DOHH2 (cell line): ENCODE measurements at regions not wholly inside any gene's neighbourhood (a gene's known extent, or its start where the extent isn't known, plus 50 kb on each side); places are given as distances from the start of the nearest gene placed in this dataset.

Experiments
- EZH2phosphoT487 ChIP-seq: fragments of 200-600 bp; sonication (generic); IDR thresholded peaks from 2 replicates; pipeline ENCODE4 v1.6.1; 2017; ENCODE audit warnings: borderline replicate concordance, mild to moderate bottlenecking, antibody characterized with exemption, low read length, moderate library complexity, mixed read lengths
- TF ChIP-seq, protein P1 (sequence below): fragments of 200-600 bp; sonication (generic); IDR thresholded peaks from one replicate; pipeline ENCODE4 v1.5.1; 2014; ENCODE audit warnings: antibody characterized with exemption, mild to moderate bottlenecking, low read depth, low read length; ENCODE audit not compliant: poor library complexity, severe bottlenecking

- TF ChIP-seq, protein P1, sequence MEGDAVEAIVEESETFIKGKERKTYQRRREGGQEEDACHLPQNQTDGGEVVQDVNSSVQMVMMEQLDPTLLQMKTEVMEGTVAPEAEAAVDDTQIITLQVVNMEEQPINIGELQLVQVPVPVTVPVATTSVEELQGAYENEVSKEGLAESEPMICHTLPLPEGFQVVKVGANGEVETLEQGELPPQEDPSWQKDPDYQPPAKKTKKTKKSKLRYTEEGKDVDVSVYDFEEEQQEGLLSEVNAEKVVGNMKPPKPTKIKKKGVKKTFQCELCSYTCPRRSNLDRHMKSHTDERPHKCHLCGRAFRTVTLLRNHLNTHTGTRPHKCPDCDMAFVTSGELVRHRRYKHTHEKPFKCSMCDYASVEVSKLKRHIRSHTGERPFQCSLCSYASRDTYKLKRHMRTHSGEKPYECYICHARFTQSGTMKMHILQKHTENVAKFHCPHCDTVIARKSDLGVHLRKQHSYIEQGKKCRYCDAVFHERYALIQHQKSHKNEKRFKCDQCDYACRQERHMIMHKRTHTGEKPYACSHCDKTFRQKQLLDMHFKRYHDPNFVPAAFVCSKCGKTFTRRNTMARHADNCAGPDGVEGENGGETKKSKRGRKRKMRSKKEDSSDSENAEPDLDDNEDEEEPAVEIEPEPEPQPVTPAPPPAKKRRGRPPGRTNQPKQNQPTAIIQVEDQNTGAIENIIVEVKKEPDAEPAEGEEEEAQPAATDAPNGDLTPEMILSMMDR, result no peak
- TF ChIP-seq EZH2phosphoT487, result no peak
Measured at GRCh38 chr3:126266850-126267168, 86.4 kb upstream of the ALDH1L1 start.
